Tibial artery (tissue), 4 donors: ENCODE measurements at regions not wholly inside any gene's neighbourhood (a gene's known extent, or its start where the extent isn't known, plus 50 kb on each side); places are given as distances from the start of the nearest gene placed in this dataset.

Experiments
- DNase-seq, 2 donors: peaks; one replicate each; pipeline ENCODE4 v3.0.0-alpha.2; 2019
- H3K27ac ChIP-seq, 2 donors: fragments of 200-600 bp; sonication (generic) in 1 of 2; 1 replicate in 1 of 2; 2 replicates in 1 of 2; pipeline ENCODE4 v1.5.1; 2018 to 2019; ENCODE audit warnings: mild to moderate bottlenecking in 1 of 2
- H3K27me3 ChIP-seq, 2 donors: fragments of 200-600 bp; sonication (generic) in 1 of 2; one replicate each; pipeline versions ENCODE4 v1.5.1 to v1.6.0; 2016 to 2019
- H3K36me3 ChIP-seq, 3 donors: fragments of 200-600 bp; sonication (generic) in 2 of 3; one replicate each; pipeline ENCODE4 v1.5.1; 2016 to 2019; ENCODE audit warnings: mild to moderate bottlenecking in 2 of 3
- H3K4me1 ChIP-seq, 4 donors: fragments of 200-600 bp; sonication (generic) in 2 of 4; 1 replicate in 3 of 4; 2 replicates in 1 of 4; pipeline ENCODE4 v1.5.1; 2016 to 2019
- H3K4me3 ChIP-seq, 2 donors: fragments of 200-600 bp; sonication (generic) in 1 of 2; 1 replicate in 1 of 2; 2 replicates in 1 of 2; pipeline ENCODE4 v1.5.1; 2018 to 2019; ENCODE audit warnings: mild to moderate bottlenecking in 2 of 2
- H3K9me3 ChIP-seq, 3 donors: fragments of 200-600 bp; sonication (generic) in 1 of 3; one replicate each; pipeline ENCODE4 v1.5.1; 2016 to 2019
- intact Hi-C: fragments of 100-400 bp; cut with DNase I; formaldehyde crosslinking; loops from one replicate; pipeline ENCODE4 v1.15.0; 2023; ENCODE audit warnings: low total_unique reads
- TF ChIP-seq, protein P1 (sequence below), 2 experiments: fragments of 200-600 bp in 1 of 2; fragments of 450-650 bp in 1 of 2; IDR thresholded peaks; one replicate each; pipeline ENCODE4 v1.5.1; 2017 to 2019; ENCODE audit warnings: antibody characterized with exemption in 2 of 2, mild to moderate bottlenecking in 1 of 2, moderate library complexity in 1 of 2

DNA sequence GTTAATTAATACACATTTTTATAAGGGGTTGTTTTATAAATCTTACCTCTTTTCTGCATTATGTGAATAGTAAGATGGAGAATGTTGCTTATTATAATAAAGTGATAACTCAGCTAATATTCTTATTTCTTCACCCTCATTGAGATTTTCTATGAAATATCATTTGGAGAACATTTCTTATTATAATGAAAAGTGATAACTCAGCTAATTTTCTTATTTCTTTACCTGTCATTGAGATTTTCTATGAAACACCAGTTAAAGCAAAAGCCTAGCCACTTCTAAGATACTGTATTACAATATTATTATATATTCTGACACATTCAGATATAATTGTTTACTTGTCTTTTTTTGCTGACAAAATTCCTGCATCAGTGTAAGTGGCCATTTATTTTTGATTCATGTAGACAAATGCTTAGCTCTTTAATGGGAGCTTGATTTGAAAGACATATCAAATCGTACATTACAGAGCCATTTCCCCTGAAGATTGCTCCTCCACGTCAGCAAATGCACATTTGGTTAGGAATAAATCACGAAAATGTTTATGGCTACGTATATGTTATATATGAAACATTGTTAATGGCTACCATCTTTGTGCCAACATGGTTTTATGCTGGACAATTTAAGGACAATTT lies 427.5 kb downstream of the CHL1 start:
- TF ChIP-seq, protein P1, sequence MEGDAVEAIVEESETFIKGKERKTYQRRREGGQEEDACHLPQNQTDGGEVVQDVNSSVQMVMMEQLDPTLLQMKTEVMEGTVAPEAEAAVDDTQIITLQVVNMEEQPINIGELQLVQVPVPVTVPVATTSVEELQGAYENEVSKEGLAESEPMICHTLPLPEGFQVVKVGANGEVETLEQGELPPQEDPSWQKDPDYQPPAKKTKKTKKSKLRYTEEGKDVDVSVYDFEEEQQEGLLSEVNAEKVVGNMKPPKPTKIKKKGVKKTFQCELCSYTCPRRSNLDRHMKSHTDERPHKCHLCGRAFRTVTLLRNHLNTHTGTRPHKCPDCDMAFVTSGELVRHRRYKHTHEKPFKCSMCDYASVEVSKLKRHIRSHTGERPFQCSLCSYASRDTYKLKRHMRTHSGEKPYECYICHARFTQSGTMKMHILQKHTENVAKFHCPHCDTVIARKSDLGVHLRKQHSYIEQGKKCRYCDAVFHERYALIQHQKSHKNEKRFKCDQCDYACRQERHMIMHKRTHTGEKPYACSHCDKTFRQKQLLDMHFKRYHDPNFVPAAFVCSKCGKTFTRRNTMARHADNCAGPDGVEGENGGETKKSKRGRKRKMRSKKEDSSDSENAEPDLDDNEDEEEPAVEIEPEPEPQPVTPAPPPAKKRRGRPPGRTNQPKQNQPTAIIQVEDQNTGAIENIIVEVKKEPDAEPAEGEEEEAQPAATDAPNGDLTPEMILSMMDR (IDR thresholded peaks at IDR 0.05): no peak
- intact Hi-C loops: no loop called here
- no peak for DNase-seq
- H3K4me3 ChIP-seq: no peak overlapping the region
- H3K27me3 ChIP-seq: no peaks in the 10 kb centered on the region
- no peaks in the 10 kb centered on the region for H3K9me3 ChIP-seq
- no peak overlapping the region for H3K27ac ChIP-seq
- no peaks in the 10 kb centered on the region for H3K4me1 ChIP-seq
- H3K36me3 ChIP-seq: no peaks in the 10 kb centered on the region

DNA sequence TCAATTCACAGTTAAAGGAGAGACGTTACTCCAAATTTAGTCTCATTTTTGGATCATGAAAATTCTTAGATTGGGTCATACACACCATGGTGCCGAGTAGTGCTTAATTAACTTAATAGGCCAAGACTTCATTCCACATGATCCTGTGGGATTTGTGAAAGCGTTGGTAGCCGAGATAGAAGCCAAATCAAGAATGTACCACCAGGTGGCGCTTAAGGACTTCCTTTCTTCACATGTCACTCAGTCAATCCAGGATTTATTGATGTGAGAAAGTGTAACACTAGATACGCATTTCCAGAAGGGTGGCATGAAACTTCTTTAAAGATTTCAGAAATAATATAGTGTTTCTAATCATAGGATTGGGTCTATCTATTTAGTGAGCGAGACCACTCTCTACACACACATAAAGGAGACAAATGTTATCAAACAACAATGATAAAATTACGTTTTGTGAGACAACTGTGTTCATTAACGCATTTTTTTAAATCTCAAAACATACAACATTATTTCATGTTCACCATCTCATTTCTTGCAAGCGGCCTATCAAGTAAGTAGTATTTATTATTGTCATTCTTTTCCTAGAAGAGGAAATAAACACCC lies 436.1 kb downstream of the CHL1 start:
- Histone ChIP-seq H3K27ac (no peak overlapping the region), H3K9me3 (no peaks in the 10 kb centered on the region), H3K36me3 (no peaks in the 10 kb centered on the region), H3K27me3 (no peaks in the 10 kb centered on the region), H3K4me1 (no peaks in the 10 kb centered on the region), H3K4me3 (no peak overlapping the region)
- TF ChIP-seq, protein P1 (IDR thresholded peaks at IDR 0.05): peak; percentile 29 to 46
- DNase-seq: no peak
- intact Hi-C loops: no loop called here

DNA sequence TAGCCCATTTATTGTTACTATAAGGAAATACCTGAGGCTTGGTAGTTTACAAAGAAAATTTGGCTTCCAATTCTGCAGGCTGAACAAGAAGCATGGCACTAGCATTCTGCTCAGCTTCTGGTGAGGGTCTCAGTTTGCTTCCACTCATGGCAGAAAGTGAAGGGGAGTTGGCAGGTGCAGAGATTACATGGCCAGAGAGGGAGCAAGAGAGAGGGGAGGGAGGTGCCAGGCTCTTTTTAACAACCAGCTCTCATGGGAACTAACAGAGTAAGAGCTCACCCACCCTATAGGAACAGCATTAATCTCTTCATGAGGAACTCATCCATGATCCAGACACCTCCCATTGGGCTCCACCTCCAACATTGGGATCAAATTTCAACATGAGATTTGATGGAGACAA lies 437.9 kb downstream of the CHL1 start:
- H3K27ac ChIP-seq: no peak overlapping the region
- intact Hi-C loops: no loop called here
- no peaks in the 10 kb centered on the region for H3K36me3 ChIP-seq
- H3K27me3 ChIP-seq: no peaks in the 10 kb centered on the region
- TF ChIP-seq, protein P1 (IDR thresholded peaks at IDR 0.05): no peak
- no peak for DNase-seq
- H3K9me3 ChIP-seq: no peaks in the 10 kb centered on the region
- H3K4me1 ChIP-seq: no peaks in the 10 kb centered on the region
- no peak overlapping the region for H3K4me3 ChIP-seq

DNA sequence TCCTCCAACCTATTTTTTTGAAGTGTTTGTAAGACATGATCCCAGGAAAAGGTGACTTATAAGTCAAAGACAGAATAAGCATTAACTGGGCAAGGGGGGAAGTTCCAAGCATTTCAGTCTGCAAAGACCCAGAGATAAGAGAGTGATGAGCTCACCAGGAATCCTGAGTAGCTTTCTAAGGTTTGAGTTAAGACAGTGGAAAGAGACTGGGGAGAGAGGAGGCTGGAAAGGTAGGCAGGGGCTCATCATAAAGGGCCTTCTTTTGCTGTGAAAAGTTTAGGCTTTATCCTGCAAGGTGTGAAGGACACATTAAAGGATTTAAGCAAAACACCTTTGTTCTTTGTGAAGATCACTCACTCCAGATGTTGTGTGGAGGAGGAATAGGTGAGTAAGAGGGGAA lies 438.8 kb downstream of the CHL1 start:
- Histone ChIP-seq H3K4me3 (no peak overlapping the region), H3K36me3 (no peaks in the 10 kb centered on the region), H3K9me3 (no peaks in the 10 kb centered on the region), H3K4me1 (no peaks in the 10 kb centered on the region), H3K27me3 (no peaks in the 10 kb centered on the region), H3K27ac (no peak overlapping the region)
- intact Hi-C loops: no loop called here
- DNase-seq: no peak
- TF ChIP-seq, protein P1 (IDR thresholded peaks at IDR 0.05): no peak

DNA sequence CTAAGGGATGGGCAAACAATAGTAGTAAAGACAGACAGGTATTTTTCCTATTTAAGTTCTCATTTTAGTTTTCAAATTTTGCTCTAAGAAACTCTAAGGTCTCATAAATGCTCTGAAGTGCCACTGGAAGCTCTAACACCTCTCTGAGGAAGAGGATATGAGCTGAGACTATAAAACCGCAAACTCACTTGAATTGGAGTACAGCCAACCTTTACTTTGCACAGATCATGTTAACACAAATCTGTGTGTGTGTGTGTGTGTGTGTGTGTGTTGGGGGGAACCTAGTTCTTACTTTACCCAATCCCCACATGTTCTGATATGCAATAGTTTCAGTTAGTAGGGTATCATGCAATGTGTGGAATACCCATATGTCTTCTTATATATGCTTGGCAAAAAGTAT lies 446.8 kb downstream of the CHL1 start:
- no peak for DNase-seq
- H3K4me3 ChIP-seq: no peak overlapping the region
- H3K27me3 ChIP-seq: no peaks in the 10 kb centered on the region
- no peak overlapping the region for H3K27ac ChIP-seq
- intact Hi-C loops: no loop called here
- no peaks in the 10 kb centered on the region for H3K9me3 ChIP-seq
- no peaks in the 10 kb centered on the region for H3K36me3 ChIP-seq
- H3K4me1 ChIP-seq: no peaks in the 10 kb centered on the region
- TF ChIP-seq, protein P1 (IDR thresholded peaks at IDR 0.05): no peak
